ENCODE measurements at regions not wholly inside any gene's neighbourhood (a gene's known extent, or its start where the extent isn't known, plus 50 kb on each side); places are given as distances from the start of the nearest gene placed in this dataset.

DNA sequence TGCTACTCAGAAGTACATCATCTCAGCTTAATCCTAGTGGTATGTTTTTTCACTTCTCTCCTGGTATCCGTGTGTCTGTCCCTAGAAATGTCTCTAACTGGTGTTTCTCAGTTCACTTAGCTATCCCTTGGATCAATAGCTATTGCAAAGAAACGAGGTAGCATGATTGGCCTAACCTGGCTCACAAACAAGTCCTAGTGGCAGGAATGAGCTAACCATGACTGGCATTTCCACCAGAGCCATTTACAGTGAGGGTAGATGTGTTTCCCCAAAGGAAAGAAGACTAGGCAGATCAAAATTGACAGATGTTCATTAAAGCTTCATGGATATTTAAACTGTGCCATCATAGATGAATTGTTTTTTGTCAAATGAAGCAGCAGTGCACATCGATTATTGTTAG is 82.5 kb downstream of the PALM2AKAP2 start:
- in situ Hi-C loops (cut with MboI; ENCODE audit: low pct_unique_long_range_greater_than_20kb in 2 of 9, low sequenced_read_pairs in 9 of 9, unreplicated experiment in 9 of 9): no loop called here
- no peak overlapping the region for H3K4me3 ChIP-seq
- ATAC-seq (replicated peaks in 6 of 8): no peak
- 0 to 84% (median 78%) methylated on average over 1 to 3 of the region's 3 CpGs; no CpG with 5 or more reads in 1 of the 10 experiments for WGBS, 10 experiments
- no peaks in the 10 kb centered on the region for H3K4me1 ChIP-seq (replicated peaks in 1 of 2)
- no peak overlapping the region for H3K27ac ChIP-seq

DNA sequence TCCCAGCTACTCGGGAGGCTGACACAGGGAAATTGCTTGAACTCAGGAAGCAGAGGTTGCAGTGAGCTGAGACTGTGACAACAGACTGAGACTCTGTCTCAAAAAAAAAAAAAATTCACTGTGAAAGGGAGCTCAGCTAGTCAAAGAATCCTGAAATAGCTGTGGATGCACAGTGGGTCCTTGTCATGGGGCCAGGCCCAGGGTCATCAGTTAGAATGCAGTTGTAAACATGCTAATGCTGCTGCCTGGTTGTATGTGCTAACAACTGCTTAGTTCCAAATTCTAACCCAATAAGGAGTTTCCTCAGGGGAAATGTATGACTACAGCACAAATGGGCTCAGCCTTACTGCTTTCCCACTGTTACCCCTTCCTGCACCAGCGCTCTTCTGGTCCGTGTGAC is 84.0 kb downstream of the PALM2AKAP2 start:
- Histone ChIP-seq H3K27ac (no peak overlapping the region), H3K4me3 (no peak overlapping the region), H3K4me1 (replicated peaks in 1 of 2) (peaks cover 2 to 12% of the 10 kb centered on the region in 2 donors)
- ATAC-seq (replicated peaks in 6 of 8): peak in 1 of 8 experiments; percentile 7
- WGBS, 10 experiments: 94 to 100% (median 100%) methylated on average over 1 to 3 of the region's 3 CpGs; no CpG with 5 or more reads in 2 of the 10 experiments
- in situ Hi-C loops (cut with MboI; ENCODE audit: low pct_unique_long_range_greater_than_20kb in 2 of 9, low sequenced_read_pairs in 9 of 9, unreplicated experiment in 9 of 9): no loop called here

DNA sequence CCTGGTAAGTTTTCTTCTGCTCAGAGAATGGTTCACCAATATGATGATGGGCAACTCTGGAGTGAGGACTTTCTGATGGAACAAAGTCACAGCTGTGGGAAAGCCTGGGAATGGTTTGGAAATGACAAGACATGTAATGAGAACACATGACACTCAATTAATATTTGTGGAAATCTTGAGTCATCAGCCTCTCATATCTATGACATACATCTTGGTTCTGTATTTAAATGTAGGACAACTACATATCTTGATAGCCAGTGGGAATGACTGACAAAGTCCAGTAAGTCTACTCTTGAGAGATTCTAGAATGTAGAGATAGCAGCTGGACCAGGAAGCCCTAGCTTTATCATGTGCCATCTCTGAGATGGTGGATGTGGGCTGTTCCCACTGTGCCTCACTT is 85.5 kb downstream of the PALM2AKAP2 start:
- in situ Hi-C loops (cut with MboI; ENCODE audit: low pct_unique_long_range_greater_than_20kb in 2 of 9, low sequenced_read_pairs in 9 of 9, unreplicated experiment in 9 of 9): no loop called here
- no peak for ATAC-seq (replicated peaks in 6 of 8)
- no peak overlapping the region for H3K4me3 ChIP-seq
- no peak overlapping the region for H3K27ac ChIP-seq
- peaks cover 2 to 12% of the 10 kb centered on the region in 2 donors for H3K4me1 ChIP-seq (replicated peaks in 1 of 2)

DNA sequence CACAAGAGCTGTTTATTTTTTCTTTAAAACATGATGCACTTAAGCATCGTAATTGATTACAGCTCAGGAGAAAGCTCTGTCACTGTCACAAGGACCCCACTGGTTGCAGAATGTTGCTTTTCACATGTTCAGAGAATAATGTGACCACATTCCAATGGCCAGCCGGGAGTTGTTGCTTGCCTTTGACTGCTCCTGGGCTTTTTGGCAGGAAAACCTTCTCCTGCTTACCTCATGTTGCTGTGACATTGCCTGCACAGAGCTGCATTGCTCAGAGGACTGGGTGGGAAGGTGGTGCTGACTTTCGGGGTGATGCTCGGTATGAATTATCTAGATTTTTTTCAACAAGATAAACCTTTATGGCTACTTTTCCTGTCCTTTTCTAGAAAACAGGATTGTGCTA is 88.2 kb downstream of the PALM2AKAP2 start:
- ATAC-seq (replicated peaks in 6 of 8): peak in 4 of 8 experiments; percentile 20 to 79 (median 51)
- 50 to 100% (median 75%) methylated on average over 1 to 4 of the region's 4 CpGs; no CpG with 5 or more reads in 2 of the 10 experiments for WGBS, 10 experiments
- Histone ChIP-seq H3K4me3 (no peak overlapping the region), H3K4me1 (replicated peaks in 1 of 2) (peaks cover 2 to 12% of the 10 kb centered on the region in 2 donors), H3K27ac (no peak overlapping the region)
- in situ Hi-C loops (cut with MboI; ENCODE audit: low pct_unique_long_range_greater_than_20kb in 2 of 9, low sequenced_read_pairs in 9 of 9, unreplicated experiment in 9 of 9): no loop called here

DNA sequence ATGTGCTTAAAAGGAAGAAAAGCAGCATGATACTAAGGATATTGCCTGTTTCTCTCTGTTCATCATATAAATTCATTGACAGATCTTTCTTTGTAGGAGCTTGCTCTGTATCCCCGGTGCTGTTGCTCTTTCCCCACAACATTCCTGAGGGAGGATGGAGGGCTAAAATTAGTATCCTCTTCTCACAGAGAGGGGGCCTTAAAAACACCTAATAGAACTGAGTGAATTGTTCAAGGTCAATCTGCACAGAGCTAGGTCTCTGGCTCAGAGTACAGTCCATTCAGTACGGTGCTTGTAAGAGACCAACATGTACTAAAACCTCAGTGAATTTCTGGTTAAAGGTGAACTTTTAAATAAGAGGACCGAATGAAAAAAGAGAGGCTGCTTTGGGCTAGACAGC is 88.7 kb downstream of the PALM2AKAP2 start:
- Histone ChIP-seq H3K4me1 (replicated peaks in 1 of 2) (peaks cover 2 to 12% of the 10 kb centered on the region in 2 donors), H3K27ac (no peak overlapping the region), H3K4me3 (no peak overlapping the region)
- no peak for ATAC-seq (replicated peaks in 6 of 8)
- WGBS, 10 experiments: 50 to 100% (median 88%) methylated on average over 1 to 3 of the region's 3 CpGs
- in situ Hi-C loops (cut with MboI; ENCODE audit: low pct_unique_long_range_greater_than_20kb in 2 of 9, low sequenced_read_pairs in 9 of 9, unreplicated experiment in 9 of 9): no loop called here

DNA sequence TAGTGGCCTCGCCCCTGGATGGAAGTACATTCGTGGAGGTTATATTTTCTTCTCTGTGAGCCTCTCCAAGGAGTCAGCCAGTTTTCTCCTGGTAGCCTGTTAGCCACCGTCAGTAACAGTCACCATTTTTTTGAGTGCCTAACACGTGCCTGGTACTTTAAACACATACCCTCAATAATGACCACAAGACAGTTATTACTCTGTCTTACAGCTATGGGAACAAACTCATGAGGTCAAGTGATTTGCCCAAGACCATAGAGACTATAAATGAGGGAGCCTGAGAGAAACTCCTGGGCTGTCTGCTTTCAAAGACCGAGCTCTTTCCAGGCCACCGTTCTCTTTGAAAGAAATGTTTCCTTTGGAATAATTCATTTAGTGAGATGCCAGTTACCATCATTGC is 90.4 kb downstream of the PALM2AKAP2 start:
- peaks cover 2 to 12% of the 10 kb centered on the region in 2 donors for H3K4me1 ChIP-seq (replicated peaks in 1 of 2)
- no peak overlapping the region for H3K27ac ChIP-seq
- no peak overlapping the region for H3K4me3 ChIP-seq
- ATAC-seq (replicated peaks in 6 of 8): no peak
- in situ Hi-C loops (cut with MboI; ENCODE audit: low pct_unique_long_range_greater_than_20kb in 2 of 9, low sequenced_read_pairs in 9 of 9, unreplicated experiment in 9 of 9): no loop called here
- 36 to 96% (median 75%) methylated on average over 2 to 6 of the region's 6 CpGs; no CpG with 5 or more reads in 1 of the 10 experiments for WGBS, 10 experiments

DNA sequence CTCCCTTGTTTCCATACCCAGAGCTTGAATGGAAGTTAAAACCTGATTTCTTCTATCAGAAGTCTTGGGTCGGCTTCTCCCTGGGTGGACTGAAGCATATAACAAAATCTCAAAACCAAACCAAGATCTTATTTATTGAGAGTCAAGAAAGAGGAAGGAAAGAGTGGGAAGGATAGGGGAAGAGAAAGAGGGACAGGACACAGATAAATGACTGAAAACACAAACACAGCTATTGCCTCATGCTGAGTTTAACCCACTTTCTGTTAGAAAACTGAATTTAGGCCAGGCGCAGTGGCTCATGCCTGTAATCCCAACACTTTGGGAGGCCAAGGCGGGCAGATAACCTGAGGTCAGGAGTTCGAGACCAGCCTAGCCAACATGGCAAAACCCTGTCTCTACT is 92.9 kb downstream of the PALM2AKAP2 start:
- 67 to 100% (median 100%) methylated on average over 1 to 3 of the region's 4 CpGs; no CpG with 5 or more reads in 1 of the 10 experiments for WGBS, 10 experiments
- no peak overlapping the region for H3K4me3 ChIP-seq

DNA sequence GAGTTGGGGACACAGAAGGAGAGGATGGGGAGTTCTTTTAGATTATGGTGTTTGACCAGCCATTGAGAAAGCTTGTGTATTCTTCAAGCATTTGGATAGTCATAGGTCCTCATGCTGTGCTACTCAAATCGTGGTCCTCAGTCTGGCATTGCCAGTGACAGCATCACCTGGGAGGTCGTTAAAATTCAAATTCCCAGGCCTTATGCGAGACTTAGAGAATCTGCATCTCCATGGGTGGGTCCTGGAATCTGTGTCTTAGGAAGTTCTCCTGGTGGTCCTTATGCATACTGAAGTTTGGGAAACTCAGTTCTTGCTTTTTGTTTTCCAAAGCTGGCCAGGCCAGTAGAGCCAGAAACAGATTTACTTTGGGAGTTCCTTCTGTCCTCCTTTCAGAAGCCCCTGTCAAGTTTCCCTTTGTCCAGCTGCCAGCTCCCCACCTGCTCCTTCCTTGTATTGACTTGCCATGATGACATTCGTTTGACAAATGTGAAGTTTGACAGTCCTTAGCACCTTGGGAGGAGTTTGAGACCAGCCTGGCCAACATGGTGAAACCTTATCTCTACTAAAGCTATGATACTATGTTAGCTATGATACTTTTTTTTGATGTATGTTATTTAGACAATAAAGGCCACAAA is 95.6 kb downstream of the PALM2AKAP2 start:
- no peak overlapping the region for H3K27ac ChIP-seq
- in situ Hi-C loops (cut with MboI; ENCODE audit: low pct_unique_long_range_greater_than_20kb in 2 of 9, low sequenced_read_pairs in 9 of 9, unreplicated experiment in 9 of 9): loop anchor here in 1 of 9 experiments (25.0 kb wide), 1 partner anchor 287 kb away; no protein-coding TSS in a partner anchor
- WGBS, 10 experiments: 0 to 100% (median 44%) methylated on average over 1 to 4 of the region's 4 CpGs; no CpG with 5 or more reads in 2 of the 10 experiments
- ATAC-seq (replicated peaks in 6 of 8): no peak
- no peaks in the 10 kb centered on the region for H3K4me1 ChIP-seq (replicated peaks in 1 of 2)
- no peak overlapping the region for H3K4me3 ChIP-seq

More for the DNA sequence above, 92.9 kb downstream of the PALM2AKAP2 start:
- ATAC-seq (replicated peaks in 6 of 8): no peak
- peaks cover 0 to 10% of the 10 kb centered on the region in 2 donors for H3K4me1 ChIP-seq (replicated peaks in 1 of 2)
- no peak overlapping the region for H3K27ac ChIP-seq
- in situ Hi-C loops (cut with MboI; ENCODE audit: low pct_unique_long_range_greater_than_20kb in 2 of 9, low sequenced_read_pairs in 9 of 9, unreplicated experiment in 9 of 9): no loop called here

DNA sequence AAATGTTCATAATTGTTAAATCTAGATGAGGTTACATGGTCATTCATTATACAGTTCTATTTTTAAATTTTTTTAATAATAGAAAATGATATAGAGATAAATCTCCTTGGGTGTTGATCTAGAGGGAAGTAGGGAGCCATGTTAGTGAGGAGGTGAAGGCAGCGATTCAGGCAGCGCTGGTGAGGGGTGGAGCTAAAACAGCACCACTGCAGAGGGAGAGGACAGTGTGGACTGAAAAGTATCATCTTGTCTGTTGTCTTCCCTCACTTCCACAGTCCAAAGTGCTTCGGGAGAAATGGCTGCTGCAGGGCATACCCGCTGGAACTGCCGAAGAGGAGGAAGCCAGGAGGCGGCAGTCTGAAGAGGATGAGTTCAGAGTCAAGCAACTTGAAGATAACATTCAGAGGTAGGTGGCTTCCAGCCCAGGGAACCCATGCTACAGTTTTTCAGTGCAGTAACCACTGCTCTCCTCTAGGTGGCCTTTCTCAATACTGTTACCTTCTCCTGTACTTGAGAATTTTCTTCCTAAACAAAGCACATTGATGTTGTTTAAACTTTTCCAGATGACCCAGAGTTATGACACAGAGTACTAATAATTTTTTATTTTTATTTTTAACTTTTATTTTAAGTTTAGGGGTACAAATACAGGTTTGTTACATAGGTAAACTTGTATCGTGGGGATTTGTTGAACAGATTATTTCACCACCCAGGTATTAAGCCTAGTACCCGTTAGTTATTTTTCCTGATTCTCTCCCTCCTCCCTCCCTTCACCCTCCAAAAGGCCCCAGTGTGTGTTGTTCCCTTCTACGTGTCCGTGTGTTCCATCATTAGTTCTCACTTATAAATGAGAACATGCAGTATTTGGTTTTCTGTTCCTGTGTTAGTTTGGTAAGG is 100.5 kb downstream of the PALM2AKAP2 start:
- no peak overlapping the region for H3K27ac ChIP-seq
- H3K4me3 ChIP-seq: no peak overlapping the region
- peak in 3 of 8 experiments; percentile 48 to 67 (median 58) for ATAC-seq (replicated peaks in 6 of 8)
- in situ Hi-C loops (cut with MboI; ENCODE audit: low pct_unique_long_range_greater_than_20kb in 2 of 9, low sequenced_read_pairs in 9 of 9, unreplicated experiment in 9 of 9): loop anchor here in 1 of 9 experiments (25.0 kb wide), 1 partner anchor 282 kb away; no protein-coding TSS in a partner anchor
- no peaks in the 10 kb centered on the region for H3K4me1 ChIP-seq (replicated peaks in 1 of 2)
- 57 to 93% (median 86%) methylated on average over 2 to 10 of the region's 10 CpGs for WGBS, 10 experiments

DNA sequence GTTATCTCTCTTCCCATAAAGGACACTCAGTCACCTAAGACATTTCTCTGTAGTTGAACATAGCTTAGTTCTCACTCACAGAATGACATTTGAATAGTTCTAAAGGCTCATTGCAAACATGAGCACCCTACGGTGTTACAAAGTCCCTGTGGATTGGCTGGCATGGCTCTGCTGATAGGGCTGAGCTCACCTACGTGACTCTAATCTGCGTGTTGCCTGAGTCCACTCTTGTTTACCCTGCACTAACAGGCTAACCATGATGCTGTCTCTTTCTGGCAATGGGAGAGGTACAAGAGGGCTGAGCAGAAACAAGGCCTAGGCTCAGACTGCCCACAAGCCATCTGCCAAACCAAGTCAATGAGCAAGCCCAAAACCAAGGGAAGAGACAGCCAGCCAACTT is 103.6 kb downstream of the PALM2AKAP2 start:
- in situ Hi-C loops (cut with MboI; ENCODE audit: low pct_unique_long_range_greater_than_20kb in 2 of 9, low sequenced_read_pairs in 9 of 9, unreplicated experiment in 9 of 9): loop anchor here in 1 of 9 experiments (25.0 kb wide), 1 partner anchor 279 kb away; no protein-coding TSS in a partner anchor
- WGBS, 10 experiments: 60 to 100% (median 100%) methylated on average over 1 to 3 of the region's 3 CpGs; no CpG with 5 or more reads in 3 of the 10 experiments
- H3K27ac ChIP-seq: no peak overlapping the region
- peaks cover 8% of the 10 kb centered on the region in 2 donors for H3K4me1 ChIP-seq (replicated peaks in 1 of 2)
- no peak for ATAC-seq (replicated peaks in 6 of 8)
- H3K4me3 ChIP-seq: no peak overlapping the region

DNA sequence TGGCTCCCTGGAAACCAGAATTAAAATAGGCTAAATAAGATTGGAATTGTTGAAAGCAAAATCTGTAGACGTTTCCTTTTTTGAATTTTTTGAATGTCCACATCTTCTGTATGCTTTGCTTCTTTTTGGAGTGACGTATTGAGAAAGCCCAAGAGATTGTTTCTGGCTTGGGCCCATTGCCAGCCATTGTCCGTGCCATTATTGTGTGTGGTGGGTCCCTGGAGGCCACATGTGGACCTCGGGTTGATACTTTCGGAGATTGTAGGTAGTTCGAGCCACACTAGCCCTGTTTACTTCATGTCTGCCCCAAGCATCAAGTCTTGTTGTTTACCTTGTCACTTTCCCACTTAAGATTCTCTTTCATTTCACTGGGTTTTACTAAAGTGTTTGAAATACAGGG is 106.0 kb downstream of the PALM2AKAP2 start:
- Histone ChIP-seq H3K4me1 (replicated peaks in 1 of 2) (peaks cover 8% of the 10 kb centered on the region in 2 donors), H3K4me3 (no peak overlapping the region), H3K27ac (no peak overlapping the region)
- in situ Hi-C loops (cut with MboI; ENCODE audit: low pct_unique_long_range_greater_than_20kb in 2 of 9, low sequenced_read_pairs in 9 of 9, unreplicated experiment in 9 of 9): loop anchor here in 1 of 9 experiments (25.0 kb wide), 1 partner anchor 276 kb away; no protein-coding TSS in a partner anchor
- WGBS, 10 experiments: 46 to 92% (median 82%) methylated on average over 2 to 6 of the region's 6 CpGs; no CpG with 5 or more reads in 2 of the 10 experiments
- no peak for ATAC-seq (replicated peaks in 6 of 8)

DNA sequence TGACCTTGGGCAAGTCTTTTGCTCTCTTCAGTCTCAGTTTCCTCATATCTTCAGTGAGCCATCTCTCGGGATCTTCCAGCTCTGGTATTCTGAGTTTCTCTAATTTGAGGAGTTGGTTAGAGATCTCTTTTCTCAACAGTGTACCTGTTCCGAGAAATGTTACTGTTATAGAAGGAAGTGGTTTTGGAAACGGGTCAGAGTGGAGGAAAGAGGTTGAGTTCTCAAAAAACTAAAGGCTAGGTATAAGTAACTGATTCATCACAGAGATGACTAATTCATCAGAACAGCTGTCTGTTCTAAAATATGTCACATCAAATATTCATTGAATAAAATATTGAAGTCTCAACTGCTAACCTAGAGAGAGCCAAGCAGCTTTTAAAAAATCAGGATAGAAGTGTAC is 106.6 kb downstream of the PALM2AKAP2 start:
- no peak overlapping the region for H3K4me3 ChIP-seq
- WGBS, 10 experiments: 25 to 100% (median 54%) methylated on average over 1 to 3 of the region's 3 CpGs; no CpG with 5 or more reads in 2 of the 10 experiments
- ATAC-seq (replicated peaks in 6 of 8): peak in 2 of 8 experiments; percentile 38 to 41
- H3K27ac ChIP-seq: no peak overlapping the region
- H3K4me1 ChIP-seq (replicated peaks in 1 of 2): peaks cover 8% of the 10 kb centered on the region in 2 donors
- in situ Hi-C loops (cut with MboI; ENCODE audit: low pct_unique_long_range_greater_than_20kb in 2 of 9, low sequenced_read_pairs in 9 of 9, unreplicated experiment in 9 of 9): loop anchor here in 1 of 9 experiments (25.0 kb wide), 1 partner anchor 276 kb away; no protein-coding TSS in a partner anchor

DNA sequence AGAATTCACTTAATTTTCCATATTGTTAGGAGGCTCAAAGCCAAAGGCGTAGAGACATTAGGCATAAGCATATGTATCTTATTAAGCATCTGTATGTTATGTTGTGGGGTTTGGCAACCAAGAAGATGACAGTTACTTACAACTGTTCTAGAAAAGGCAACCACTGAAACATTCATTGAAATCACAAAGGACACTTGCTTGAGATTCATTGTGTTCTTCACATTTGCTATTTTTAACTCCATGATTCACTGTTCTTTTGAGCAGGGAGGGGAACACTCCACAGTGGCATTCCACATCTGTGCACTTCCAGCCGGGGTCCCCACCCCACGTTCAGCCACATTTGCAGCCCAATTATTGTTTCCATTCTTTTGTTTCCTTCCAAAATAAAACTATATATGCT is 107.1 kb downstream of the PALM2AKAP2 start:
- peak; percentile 16 to 89 (median 84) for ATAC-seq (replicated peaks in 6 of 8)

More for the DNA sequence above, 107.1 kb downstream of the PALM2AKAP2 start:
- WGBS, 10 experiments: 0 to 71% (median 10%) methylated on average over 1 to 3 of the region's 3 CpGs; no CpG with 5 or more reads in 1 of the 10 experiments
- in situ Hi-C loops (cut with MboI; ENCODE audit: low pct_unique_long_range_greater_than_20kb in 2 of 9, low sequenced_read_pairs in 9 of 9, unreplicated experiment in 9 of 9): loop anchor here in 1 of 9 experiments (25.0 kb wide), 1 partner anchor 275 kb away; no protein-coding TSS in a partner anchor
- no peak overlapping the region for H3K4me3 ChIP-seq
- peaks cover 8% of the 10 kb centered on the region in 2 donors for H3K4me1 ChIP-seq (replicated peaks in 1 of 2)
- H3K27ac ChIP-seq: no peak overlapping the region

All from motor neuron (in vitro differentiated cells).